ENCODE measurements at regions not wholly inside any gene's neighbourhood (a gene's known extent, or its start where the extent isn't known, plus 50 kb on each side); places are given as distances from the start of the nearest gene placed in this dataset.

- TF ChIP-seq CTCF (conservative IDR thresholded peaks at IDR 0.05; ENCODE audit: low read depth, low read length) (no peak), EZH2 (IDR thresholded peaks at IDR 0.05; ENCODE audit: borderline replicate concordance, low read depth, low read length, poor library complexity, severe bottlenecking) (no peak)
Measured at GRCh38 chr6:26241033-26241895, 123.7 kb upstream of the BTN3A2 start.

All from A673 (cell line).